Tibial nerve (tissue), 3 donors: ENCODE measurements at regions not wholly inside any gene's neighbourhood (a gene's known extent, or its start where the extent isn't known, plus 50 kb on each side); places are given as distances from the start of the nearest gene placed in this dataset.

Experiments
- EP300 ChIP-seq, 2 donors: sonication (generic); formaldehyde crosslinking; IDR thresholded peaks; one replicate each; pipeline ENCODE4 v1.6.1; 2017; ENCODE audit warnings: antibody characterized with exemption in 2 of 2, mild to moderate bottlenecking in 1 of 2
- POLR2A ChIP-seq, 2 donors: fragments of 450-650 bp; IDR thresholded peaks; one replicate each; pipeline ENCODE4 v1.6.1; 2017; ENCODE audit warnings: antibody characterized with exemption in 2 of 2, mild to moderate bottlenecking in 2 of 2, moderate library complexity in 2 of 2

GRCh38 chr20:18973529-18974173 lies 160.1 kb downstream of the SCP2D1 start:
- TF ChIP-seq EP300 (IDR thresholded peaks at IDR 0.05) (peak in 1 of 2 donors; percentile 42), POLR2A (IDR thresholded peaks at IDR 0.05) (no peak)
